Gastroesophageal sphincter (tissue), 4 donors: ENCODE measurements at regions not wholly inside any gene's neighbourhood (a gene's known extent, or its start where the extent isn't known, plus 50 kb on each side); places are given as distances from the start of the nearest gene placed in this dataset.

Experiments
- ATAC-seq: fragments of 150-250 bp; one replicate; pipeline ENCODE4 v1.9.1; 2016; ENCODE audit warnings: mild to moderate bottlenecking, moderate library complexity
- H3K27ac ChIP-seq, 4 donors: fragments of 200-600 bp; sonication (generic) in 3 of 4; 1 replicate in 3 of 4; 2 replicates in 1 of 4; pipeline ENCODE4 v1.5.1; 2016 to 2019
- H3K27me3 ChIP-seq: fragments of 200-600 bp; sonication (generic); one replicate; pipeline ENCODE4 v1.5.1; 2019
- H3K36me3 ChIP-seq, 2 donors: fragments of 200-600 bp; sonication (generic); one replicate each; pipeline ENCODE4 v1.5.1; 2019; ENCODE audit warnings: control low read depth in 1 of 2
- H3K4me1 ChIP-seq, 3 donors: fragments of 200-600 bp; sonication (generic); 1 replicate in 2 of 3; 2 replicates in 1 of 3; pipeline ENCODE4 v1.5.1; 2016 to 2019; ENCODE audit warnings: control low read depth in 2 of 3
- H3K4me3 ChIP-seq, 2 donors: fragments of 200-600 bp; sonication (generic); one replicate each; pipeline ENCODE4 v1.5.1; 2019; ENCODE audit warnings: mild to moderate bottlenecking in 1 of 2, moderate library complexity in 1 of 2
- H3K9me3 ChIP-seq, 3 donors: fragments of 200-600 bp; sonication (generic); one replicate each; pipeline ENCODE4 v1.5.1; 2017 to 2019; ENCODE audit warnings: control low read depth in 2 of 3
- CTCF ChIP-seq, 4 experiments: fragments of 200-600 bp in 2 of 4; fragments of 450-650 bp in 2 of 4; sonication (generic) in 1 of 4; IDR thresholded peaks; one replicate each; pipeline ENCODE4 v1.5.1; 2017 to 2019; ENCODE audit warnings: antibody characterized with exemption in 4 of 4, mild to moderate bottlenecking in 2 of 4, moderate library complexity in 2 of 4
- EP300 ChIP-seq: sonication (generic); formaldehyde crosslinking; IDR thresholded peaks from one replicate; pipeline ENCODE4 v1.6.1; 2017; ENCODE audit warnings: antibody characterized with exemption, mild to moderate bottlenecking
- POLR2A ChIP-seq, 2 donors: fragments of 450-650 bp; IDR thresholded peaks; one replicate each; pipeline ENCODE4 v1.6.1; 2017; ENCODE audit warnings: antibody characterized with exemption in 2 of 2, mild to moderate bottlenecking in 2 of 2, moderate library complexity in 1 of 2
- POLR2AphosphoS5 ChIP-seq: sonication (generic); formaldehyde crosslinking; IDR thresholded peaks from one replicate; pipeline ENCODE4 v1.6.1; 2017; ENCODE audit warnings: antibody characterized with exemption
- WGBS, 2 donors: methylation state at CpG; one replicate each; pipeline ENCODE4 v1.1.5; 2018; ENCODE audit warnings: low coverage in 1 of 2; 5-methylcytosine and 5-hydroxymethylcytosine counted together

DNA sequence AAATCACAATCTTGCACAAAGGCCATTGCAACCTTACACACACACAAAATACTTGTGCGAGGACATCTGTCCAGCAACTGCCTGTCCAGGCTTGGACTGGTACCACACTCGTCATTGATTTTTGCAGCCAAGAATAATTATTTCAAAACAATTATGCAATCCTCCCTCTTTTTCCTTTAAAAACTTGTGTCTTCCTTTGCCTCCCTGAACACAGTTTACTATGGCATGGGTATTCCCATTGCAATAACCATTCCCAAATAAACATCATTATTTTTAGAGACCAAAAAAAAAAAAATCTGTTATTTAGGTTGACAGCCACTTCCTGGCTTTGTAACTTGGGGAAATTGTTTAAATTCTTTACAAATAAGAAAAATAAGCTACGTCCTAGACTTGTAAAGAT lies 54.0 kb downstream of the C11orf91 start:
- 58 to 65% methylated on average over 3 of the region's 3 CpGs for WGBS, 2 donors
- H3K9me3 ChIP-seq: no peaks in the 10 kb centered on the region
- no peak overlapping the region for H3K27ac ChIP-seq
- no peaks in the 10 kb centered on the region for H3K4me1 ChIP-seq
- TF ChIP-seq EP300 (no peak), POLR2AphosphoS5 (no peak), CTCF (IDR thresholded peaks at IDR 0.05) (no peak), POLR2A (IDR thresholded peaks at IDR 0.05) (no peak)
- no peak for ATAC-seq
- no peak overlapping the region for H3K4me3 ChIP-seq
- no peaks in the 10 kb centered on the region for H3K27me3 ChIP-seq
- no peaks in the 10 kb centered on the region for H3K36me3 ChIP-seq

- no peak overlapping the region for H3K27ac ChIP-seq
- WGBS, 2 donors: 60 to 84% methylated on average over 1 to 3 of the region's 4 CpGs
- TF ChIP-seq POLR2AphosphoS5 (no peak), CTCF (IDR thresholded peaks at IDR 0.05) (no peak), EP300 (no peak)
- ATAC-seq: no peak
- no peaks in the 10 kb centered on the region for H3K36me3 ChIP-seq
- no peaks in the 10 kb centered on the region for H3K27me3 ChIP-seq
- H3K4me3 ChIP-seq: no peak overlapping the region
- no peaks in the 10 kb centered on the region for H3K9me3 ChIP-seq
- H3K4me1 ChIP-seq: no peaks in the 10 kb centered on the region
These were observed 54.5 kb downstream of the C11orf91 start for GRCh38 chr11:33646168-33646567.

DNA sequence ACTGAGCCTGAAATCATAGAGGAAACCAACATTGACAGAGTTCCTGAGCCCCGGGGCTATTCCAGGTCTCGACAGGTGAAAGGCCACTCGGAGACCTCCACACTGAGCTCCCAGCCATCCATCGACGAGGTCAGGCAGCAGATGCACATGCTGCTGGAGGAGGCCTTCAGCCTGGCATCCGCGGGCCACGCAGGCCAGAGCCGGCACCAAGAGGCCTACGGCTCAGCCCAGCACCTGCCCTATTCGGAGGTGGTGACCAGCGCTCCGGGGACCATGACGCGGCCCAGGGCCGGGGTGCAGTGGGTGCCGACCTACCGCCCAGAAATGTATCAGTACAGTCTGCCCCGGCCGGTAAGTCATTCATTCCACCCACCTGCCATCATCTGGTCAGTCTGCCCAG lies 54.9 kb downstream of the C11orf91 start:
- Histone ChIP-seq H3K9me3 (no peaks in the 10 kb centered on the region), H3K36me3 (no peaks in the 10 kb centered on the region), H3K27ac (no peak overlapping the region), H3K4me1 (no peaks in the 10 kb centered on the region), H3K27me3 (no peaks in the 10 kb centered on the region), H3K4me3 (no peak overlapping the region)
- ATAC-seq: no peak
- 86 to 100% methylated on average over 3 to 6 of the region's 20 CpGs for WGBS, 2 donors
- TF ChIP-seq POLR2AphosphoS5: no peak
- no peak for TF ChIP-seq EP300
- TF ChIP-seq CTCF (IDR thresholded peaks at IDR 0.05): no peak
- no peak for TF ChIP-seq POLR2A (IDR thresholded peaks at IDR 0.05)

- H3K4me3 ChIP-seq: no peak overlapping the region
- no peaks in the 10 kb centered on the region for H3K36me3 ChIP-seq
- no peak for ATAC-seq
- peaks cover 11% of the 10 kb centered on the region for H3K27me3 ChIP-seq
- WGBS, 2 donors: 47 to 80% methylated on average over 2 of the region's 3 CpGs
- no peak for TF ChIP-seq POLR2A (IDR thresholded peaks at IDR 0.05)
- TF ChIP-seq POLR2AphosphoS5: no peak
- TF ChIP-seq EP300: no peak
- no peak for TF ChIP-seq CTCF (IDR thresholded peaks at IDR 0.05)
- H3K27ac ChIP-seq: no peak overlapping the region
- H3K4me1 ChIP-seq: no peaks in the 10 kb centered on the region
- H3K9me3 ChIP-seq: peaks cover 0 to 12% (median 0%) of the 10 kb centered on the region in 3 donors
These were observed 57.3 kb downstream of the C11orf91 start for GRCh38 chr11:33643167-33643824.

DNA sequence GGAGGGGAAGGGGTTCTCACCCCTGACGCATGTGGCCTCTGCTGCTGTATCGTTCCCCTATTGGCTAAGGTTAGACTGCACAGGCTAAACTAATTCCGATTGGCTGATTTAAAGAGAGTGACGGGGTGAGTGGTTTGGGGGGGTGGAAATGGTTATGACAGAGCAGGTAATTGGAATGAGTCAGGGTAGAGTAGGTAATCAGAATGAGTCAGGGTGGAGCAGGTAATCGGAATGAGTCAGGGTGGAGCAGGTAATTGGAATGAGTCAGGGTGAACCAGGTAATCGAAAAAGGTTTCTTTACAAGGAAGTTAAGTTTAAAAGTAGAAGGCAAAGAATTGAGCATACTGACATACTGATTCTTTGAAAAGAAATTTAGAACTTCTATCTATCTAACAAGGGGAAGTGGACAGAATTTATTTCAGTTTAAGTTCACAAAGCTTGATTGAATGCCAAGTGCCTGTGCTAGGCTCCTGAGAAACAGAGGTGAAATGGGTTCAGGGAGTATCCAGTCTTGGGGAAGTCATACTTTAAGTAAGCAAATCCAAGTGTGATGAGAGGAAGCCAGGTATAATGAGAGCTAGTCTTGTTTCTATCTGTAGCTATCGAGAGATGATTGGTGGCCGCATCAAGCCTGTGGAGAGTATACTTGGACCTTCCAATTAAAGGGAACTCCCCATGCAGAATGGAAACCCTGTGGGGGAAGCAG lies 58.0 kb downstream of the C11orf91 start:
- 84 to 100% methylated on average over 4 to 5 of the region's 8 CpGs for WGBS, 2 donors
- H3K27me3 ChIP-seq: peaks cover 11% of the 10 kb centered on the region
- ATAC-seq: no peak
- H3K9me3 ChIP-seq: peaks cover 0 to 12% (median 0%) of the 10 kb centered on the region in 3 donors
- H3K4me3 ChIP-seq: no peak overlapping the region
- TF ChIP-seq EP300: no peak
- no peak for TF ChIP-seq CTCF (IDR thresholded peaks at IDR 0.05)
- TF ChIP-seq POLR2A (IDR thresholded peaks at IDR 0.05): no peak
- TF ChIP-seq POLR2AphosphoS5: no peak
- H3K36me3 ChIP-seq: no peaks in the 10 kb centered on the region
- H3K27ac ChIP-seq: no peak overlapping the region
- no peaks in the 10 kb centered on the region for H3K4me1 ChIP-seq
